DOHH2 (cell line): ENCODE measurements at regions not wholly inside any gene's neighbourhood (a gene's known extent, or its start where the extent isn't known, plus 50 kb on each side); places are given as distances from the start of the nearest gene placed in this dataset.

ENCODE experiments used
- EZH2phosphoT487 ChIP-seq: fragments of 200-600 bp; sonication (generic); IDR thresholded peaks from 2 replicates; pipeline ENCODE4 v1.6.1; 2017; ENCODE audit warnings: borderline replicate concordance, mild to moderate bottlenecking, antibody characterized with exemption, low read length, moderate library complexity, mixed read lengths
- TF ChIP-seq, protein P1 (sequence below): fragments of 200-600 bp; sonication (generic); IDR thresholded peaks from one replicate; pipeline ENCODE4 v1.5.1; 2014; ENCODE audit warnings: antibody characterized with exemption, mild to moderate bottlenecking, low read depth, low read length; ENCODE audit not compliant: poor library complexity, severe bottlenecking

GRCh38 chr6:112439010-112439409, 91.9 kb downstream of the RFPL4B start:
- TF ChIP-seq, protein P1, sequence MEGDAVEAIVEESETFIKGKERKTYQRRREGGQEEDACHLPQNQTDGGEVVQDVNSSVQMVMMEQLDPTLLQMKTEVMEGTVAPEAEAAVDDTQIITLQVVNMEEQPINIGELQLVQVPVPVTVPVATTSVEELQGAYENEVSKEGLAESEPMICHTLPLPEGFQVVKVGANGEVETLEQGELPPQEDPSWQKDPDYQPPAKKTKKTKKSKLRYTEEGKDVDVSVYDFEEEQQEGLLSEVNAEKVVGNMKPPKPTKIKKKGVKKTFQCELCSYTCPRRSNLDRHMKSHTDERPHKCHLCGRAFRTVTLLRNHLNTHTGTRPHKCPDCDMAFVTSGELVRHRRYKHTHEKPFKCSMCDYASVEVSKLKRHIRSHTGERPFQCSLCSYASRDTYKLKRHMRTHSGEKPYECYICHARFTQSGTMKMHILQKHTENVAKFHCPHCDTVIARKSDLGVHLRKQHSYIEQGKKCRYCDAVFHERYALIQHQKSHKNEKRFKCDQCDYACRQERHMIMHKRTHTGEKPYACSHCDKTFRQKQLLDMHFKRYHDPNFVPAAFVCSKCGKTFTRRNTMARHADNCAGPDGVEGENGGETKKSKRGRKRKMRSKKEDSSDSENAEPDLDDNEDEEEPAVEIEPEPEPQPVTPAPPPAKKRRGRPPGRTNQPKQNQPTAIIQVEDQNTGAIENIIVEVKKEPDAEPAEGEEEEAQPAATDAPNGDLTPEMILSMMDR, result no peak
- no peak for TF ChIP-seq EZH2phosphoT487
